Endodermal cell (in vitro differentiated cells): ENCODE measurements at regions not wholly inside any gene's neighbourhood (a gene's known extent, or its start where the extent isn't known, plus 50 kb on each side); places are given as distances from the start of the nearest gene placed in this dataset.

Experiments used
- DNase-seq: peaks from one replicate; pipeline ENCODE4 v3.0.0-alpha.2; 2017
- H3K27ac ChIP-seq: 2 replicates; pipeline ENCODE4 v1.5.1; 2013; ENCODE audit warnings: mild to moderate bottlenecking, low read depth, low read length, moderate library complexity
- H3K27me3 ChIP-seq: 2 replicates; pipeline ENCODE4 v1.6.1; 2013; ENCODE audit warnings: mild to moderate bottlenecking, low read length, moderate library complexity; ENCODE audit not compliant: insufficient read depth, control insufficient read depth, poor library complexity, severe bottlenecking
- H3K36me3 ChIP-seq: 2 replicates; pipeline ENCODE4 v1.7.0; 2013; ENCODE audit warnings: mild to moderate bottlenecking, low read length, moderate library complexity; ENCODE audit not compliant: control insufficient read depth, insufficient read depth
- H3K4me1 ChIP-seq: one replicate; pipeline ENCODE4 v1.7.0; 2013; ENCODE audit warnings: low read length; ENCODE audit not compliant: control insufficient read depth, insufficient read depth
- H3K4me3 ChIP-seq: 2 replicates; pipeline ENCODE4 v1.5.1; 2013; ENCODE audit warnings: mild to moderate bottlenecking, low read length, moderate library complexity
- H3K9ac ChIP-seq: 2 replicates; pipeline ENCODE4 v1.6.1; 2013; ENCODE audit warnings: mild to moderate bottlenecking, low read length, moderate library complexity; ENCODE audit not compliant: poor library complexity, severe bottlenecking; ENCODE audit errors: extremely low read depth
- H3K9me3 ChIP-seq: 2 replicates; pipeline ENCODE4 v1.6.1; 2013; ENCODE audit warnings: mild to moderate bottlenecking, low read length, moderate library complexity; ENCODE audit not compliant: control insufficient read depth
- H3K27ac Mint-ChIP-seq: 2 replicates; pipeline ENCODE4 v1.8.0; 2020; ENCODE audit warnings: mixed read lengths
- H3K27me3 Mint-ChIP-seq: 2 replicates; pipeline ENCODE4 v1.8.0; 2021; ENCODE audit warnings: mild to moderate bottlenecking, mixed read lengths; ENCODE audit not compliant: insufficient read depth
- H3K36me3 Mint-ChIP-seq: 2 replicates; pipeline ENCODE4 v1.8.0; 2020; ENCODE audit warnings: low read depth, mixed read lengths
- H3K4me1 Mint-ChIP-seq: 2 replicates; pipeline ENCODE4 v1.8.0; 2020; ENCODE audit warnings: mixed read lengths
- H3K4me3 Mint-ChIP-seq: 2 replicates; pipeline ENCODE4 v1.8.0; 2020; ENCODE audit warnings: mild to moderate bottlenecking, moderate library complexity, mixed read lengths
- H3K9me3 Mint-ChIP-seq: 2 replicates; pipeline ENCODE4 v1.8.0; 2020; ENCODE audit warnings: mild to moderate bottlenecking, mixed read lengths
- CTCF ChIP-seq: fragments of 200-600 bp; sonication (generic); conservative IDR thresholded peaks from 2 replicates; pipeline ENCODE4 v1.5.0; 2021; ENCODE audit warnings: antibody characterized with exemption, mild to moderate bottlenecking
- WGBS, 2 experiments: methylation state at CpG; one replicate each; pipeline versions ENCODE4 v1.1.5 to v1.1.7; 2013; ENCODE audit warnings: missing lambda C conversion rate in 2 of 2, mixed read lengths in 1 of 2; ENCODE audit not compliant: insufficient coverage in 1 of 2, insufficient read length in 1 of 2; 5-methylcytosine and 5-hydroxymethylcytosine counted together

GRCh38 chr21:21762855-21763254 lies 764.6 kb downstream of the NCAM2 start:
- no peaks in the 10 kb centered on the region for H3K9me3 Mint-ChIP-seq

GRCh38 chr21:21764281-21764680 lies 766.1 kb downstream of the NCAM2 start:
- Histone ChIP-seq H3K36me3 (no peaks in the 10 kb centered on the region), H3K27me3 (no peaks in the 10 kb centered on the region), H3K27ac (no peak overlapping the region), H3K9me3 (no peaks in the 10 kb centered on the region), H3K4me1 (no peaks in the 10 kb centered on the region), H3K9ac (no peak overlapping the region), H3K4me3 (no peak overlapping the region)
- Mint-ChIP-seq H3K27me3 (no peaks in the 10 kb centered on the region), H3K36me3 (no peaks in the 10 kb centered on the region), H3K4me1 (no peaks in the 10 kb centered on the region), H3K27ac (no peak overlapping the region), H3K4me3 (no peak overlapping the region), H3K9me3 (no peaks in the 10 kb centered on the region)
- WGBS, 2 experiments = 93% methylated on average over 1 of the region's 2 CpGs; no CpG with 5 or more reads in 1 of the 2 experiments
- no peak for TF ChIP-seq CTCF
- no peak for DNase-seq

More at GRCh38 chr21:21762855-21763254, 764.6 kb downstream of the NCAM2 start:
- Histone ChIP-seq H3K36me3 (no peaks in the 10 kb centered on the region), H3K4me1 (no peaks in the 10 kb centered on the region), H3K27me3 (no peaks in the 10 kb centered on the region), H3K4me3 (no peak overlapping the region), H3K9ac (no peak overlapping the region), H3K27ac (no peak overlapping the region), H3K9me3 (no peaks in the 10 kb centered on the region)
- no peak for TF ChIP-seq CTCF
- H3K4me3 Mint-ChIP-seq = no peak overlapping the region
- no peaks in the 10 kb centered on the region for H3K27me3 Mint-ChIP-seq
- WGBS, 2 experiments = 0% methylated on average over 1 of the region's 1 CpG
- no peaks in the 10 kb centered on the region for H3K4me1 Mint-ChIP-seq
- H3K36me3 Mint-ChIP-seq = no peaks in the 10 kb centered on the region
- no peak overlapping the region for H3K27ac Mint-ChIP-seq
- no peak for DNase-seq

GRCh38 chr21:21767276-21767675 lies 769.1 kb downstream of the NCAM2 start:
- H3K27ac Mint-ChIP-seq = no peak overlapping the region
- no peaks in the 10 kb centered on the region for H3K9me3 Mint-ChIP-seq
- no peak overlapping the region for H3K27ac ChIP-seq
- H3K4me1 ChIP-seq = no peaks in the 10 kb centered on the region
- H3K36me3 ChIP-seq = no peaks in the 10 kb centered on the region
- 92 to 100% methylated on average over 2 to 5 of the region's 5 CpGs for WGBS, 2 experiments
- no peak for DNase-seq
- no peaks in the 10 kb centered on the region for H3K36me3 Mint-ChIP-seq
- no peak for TF ChIP-seq CTCF
- H3K4me1 Mint-ChIP-seq = no peaks in the 10 kb centered on the region
- no peak overlapping the region for H3K4me3 ChIP-seq
- no peak overlapping the region for H3K4me3 Mint-ChIP-seq
- no peaks in the 10 kb centered on the region for H3K9me3 ChIP-seq
- H3K27me3 Mint-ChIP-seq = no peaks in the 10 kb centered on the region
- H3K9ac ChIP-seq = no peak overlapping the region
- H3K27me3 ChIP-seq = no peaks in the 10 kb centered on the region
